OCI-LY1 (cell line): ENCODE measurements at regions not wholly inside any gene's neighbourhood (a gene's known extent, or its start where the extent isn't known, plus 50 kb on each side); places are given as distances from the start of the nearest gene placed in this dataset.

ENCODE experiments used
- CTCF ChIP-seq: fragments of 200-600 bp; sonication (generic), shearing (Covaris generic); IDR thresholded peaks from 2 replicates; pipeline ENCODE4 v1.5.1; 2017; ENCODE audit warnings: mild to moderate bottlenecking, antibody characterized with exemption, low read length, moderate library complexity, mixed read lengths
- EZH2 ChIP-seq: fragments of 200-600 bp; sonication (generic), shearing (Covaris generic); IDR thresholded peaks from 2 replicates; pipeline ENCODE4 v1.8.0; 2017; ENCODE audit warnings: borderline replicate concordance, mixed run types, mild to moderate bottlenecking, antibody characterized with exemption, low read length, moderate library complexity, mixed read lengths

DNA sequence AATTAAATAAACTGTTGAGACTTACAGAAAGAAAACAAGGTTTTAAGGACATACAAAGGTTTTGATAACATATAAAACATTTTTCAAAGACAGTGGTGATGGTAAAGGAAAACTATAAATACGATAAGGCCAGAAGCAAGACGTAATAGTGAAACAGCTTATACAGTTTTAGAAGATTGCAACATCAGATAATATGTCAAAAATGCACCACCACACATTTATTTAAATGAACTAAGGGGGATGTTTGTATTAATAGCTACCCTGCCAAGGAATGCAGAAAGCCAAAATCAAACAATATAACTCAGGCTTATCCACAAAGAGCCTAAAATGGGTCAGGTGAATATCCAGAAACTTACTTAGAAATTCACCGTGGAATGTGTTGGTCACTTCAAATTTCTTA lies 981.6 kb upstream of the FAT3 start:
- TF ChIP-seq CTCF (no peak), EZH2 (no peak)
